Prostate gland (tissue), 2 donors: ENCODE measurements at regions not wholly inside any gene's neighbourhood (a gene's known extent, or its start where the extent isn't known, plus 50 kb on each side); places are given as distances from the start of the nearest gene placed in this dataset.

ENCODE experiments used
- CTCF ChIP-seq, 4 experiments: fragments of 200-600 bp in 2 of 4; fragments of 450-650 bp in 2 of 4; sonication (generic) in 2 of 4; IDR thresholded peaks; 1 replicate in 3 of 4; 2 replicates in 1 of 4; pipeline ENCODE4 v1.5.1; 2016 to 2019; ENCODE audit warnings: antibody characterized with exemption in 4 of 4, mild to moderate bottlenecking in 2 of 4, moderate library complexity in 2 of 4
- POLR2AphosphoS5 ChIP-seq: sonication (generic); formaldehyde crosslinking; IDR thresholded peaks from one replicate; pipeline ENCODE4 v1.6.1; 2017; ENCODE audit warnings: antibody characterized with exemption

- no peak for TF ChIP-seq CTCF (IDR thresholded peaks at IDR 0.05)
- TF ChIP-seq POLR2AphosphoS5, result no peak
These were observed 166.6 kb upstream of the ZNF717 start for GRCh38 chr3:75951941-75952340.
